GM12878 (cell line): ENCODE measurements at regions not wholly inside any gene's neighbourhood (a gene's known extent, or its start where the extent isn't known, plus 50 kb on each side); places are given as distances from the start of the nearest gene placed in this dataset.

Experiments used
- ATAC-seq: fragments of 200-7000 bp; cut with Tn5 transposase; 3 replicates; pipeline ENCODE4 v1.9.1; 2020; ENCODE audit warnings: mild to moderate bottlenecking, moderate library complexity
- BruUV-seq: library from RNA; stranded (reverse); fragments of 400-500 nt; replicated peaks from 2 replicates; lab custom pipeline; 2021; lab: Mats Ljungman, UMichigan
- CTCF ChIA-PET: fragments of 300-600 bp; sonication (Branson Sonifier 250); formaldehyde crosslinking; extraction: SDS; loops from one replicate; lab custom pipeline; 2021; ENCODE audit warnings: inconsistent platforms; lab: Yijun Ruan, JAX
- POLR2A ChIA-PET: fragments of 350-600 bp; formaldehyde crosslinking; extraction: SDS; loops from one replicate; lab custom pipeline; 2021; ENCODE audit warnings: inconsistent platforms; lab: Charles Lee
- RAD21 ChIA-PET: fragments of 300-600 bp; sonication (Branson Sonifier 250); formaldehyde crosslinking; loops from one replicate; lab custom pipeline; 2023; ENCODE audit warnings: antibody characterized with exemption; ENCODE audit not compliant: unreplicated experiment; lab: Charles Lee
- SMC1A ChIA-PET: fragments of 300-600 bp; sonication (Branson Sonifier 250); formaldehyde crosslinking; loops from one replicate; lab custom pipeline; 2023; ENCODE audit not compliant: unreplicated experiment, uncharacterized antibody; lab: Charles Lee
- DNase-seq: peaks from one replicate; pipeline ENCODE4 v3.0.0-alpha.2; 2011; ENCODE audit warnings: low read depth, low spot score
- FAIRE-seq: peaks from 3 replicates; lab custom pipeline; 2011; peaks lifted over from hg19 to GRCh38; lab: Jason Lieb, UNC
- H2AFZ ChIP-seq: 2 replicates; pipeline ENCODE4 v1.6.0; 2011; ENCODE audit warnings: low read depth, low read length, control low read depth; ENCODE audit not compliant: control insufficient read depth
- H3K27ac ChIP-seq: 2 replicates; pipeline ENCODE4 v1.5.1; 2011; ENCODE audit warnings: control low read depth; ENCODE audit not compliant: control insufficient read depth, insufficient read depth
- H3K27me3 ChIP-seq, 2 experiments: replicated peaks in 1 of 2; 2 replicates each; pipeline versions ENCODE4 v1.6.0 to v1.6.1; 2011; ENCODE audit warnings: low read length in 1 of 2; ENCODE audit not compliant: control insufficient read depth in 2 of 2, insufficient read depth in 2 of 2
- H3K36me3 ChIP-seq, 2 experiments: 2 replicates each; pipeline ENCODE4 v1.5.1; 2011; ENCODE audit warnings: low read length in 1 of 2; ENCODE audit not compliant: control insufficient read depth in 2 of 2, insufficient read depth in 2 of 2
- H3K4me1 ChIP-seq: 2 replicates; pipeline ENCODE4 v1.6.1; 2011; ENCODE audit warnings: mild to moderate bottlenecking, low read length, moderate library complexity, mixed read lengths; ENCODE audit not compliant: control insufficient read depth, insufficient read depth
- H3K4me2 ChIP-seq: 2 replicates; pipeline ENCODE4 v1.6.0; 2011; ENCODE audit warnings: control low read depth; ENCODE audit not compliant: control insufficient read depth, insufficient read depth
- H3K4me3 ChIP-seq: fragments of 200-600 bp; sonication (generic); 2 replicates; pipeline ENCODE4 v1.5.1; 2016
- H3K79me2 ChIP-seq: 2 replicates; pipeline ENCODE4 v1.6.0; 2011; ENCODE audit warnings: low read length; ENCODE audit not compliant: control insufficient read depth, insufficient read depth
- H3K9ac ChIP-seq: 2 replicates; pipeline ENCODE4 v1.8.0; 2011; ENCODE audit warnings: low read length, control low read depth, mixed read lengths; ENCODE audit not compliant: control insufficient read depth, insufficient read depth
- H3K9me3 ChIP-seq: replicated peaks from 3 replicates; pipeline ENCODE4 v1.5.1; 2011; ENCODE audit warnings: mild to moderate bottlenecking, low read length; ENCODE audit not compliant: control insufficient read depth, insufficient read depth
- H4K20me1 ChIP-seq: 2 replicates; pipeline ENCODE4 v1.6.0; 2011; ENCODE audit not compliant: control insufficient read depth, insufficient read depth
- BACH1 ChIP-seq: fragments of 450-650 bp; IDR thresholded peaks from 2 replicates; pipeline ENCODE4 v1.6.1; 2017; ENCODE audit warnings: mild to moderate bottlenecking, borderline replicate concordance
- ELK1 ChIP-seq: IDR thresholded peaks from 2 replicates; pipeline ENCODE4 v1.6.1; 2012; ENCODE audit warnings: low read depth, low read length, improper control_type of control experiment
- FOXK2 ChIP-seq: fragments of 450-650 bp; IDR thresholded peaks from 2 replicates; pipeline ENCODE4 v1.6.1; 2017; ENCODE audit warnings: mild to moderate bottlenecking, moderate library complexity
- RFX5 ChIP-seq: IDR thresholded peaks from 2 replicates; pipeline ENCODE4 v1.6.1; 2011; ENCODE audit warnings: low read depth, low read length, improper control_type of control experiment
- USF2 ChIP-seq: IDR thresholded peaks from 2 replicates; pipeline ENCODE4 v1.6.1; 2011; ENCODE audit warnings: low read depth, low read length, improper control_type of control experiment, borderline replicate concordance
- WGBS: methylation state at CpG from one replicate; pipeline ENCODE4 v1.1.6; 2016; ENCODE audit warnings: low lambda C conversion rate; ENCODE audit not compliant: insufficient replicate concordance, insufficient coverage; ENCODE audit errors: missing lambda C conversion rate; 5-methylcytosine and 5-hydroxymethylcytosine counted together
- in situ Hi-C: fragments of 300-500 bp; cut with MboI; formaldehyde crosslinking; loops from 9 replicates; pipeline ENCODE4 v1.14.3; 2018; ENCODE audit warnings: mixed read lengths
- intact Hi-C: fragments of 100-400 bp; cut with micrococcal nuclease; formaldehyde crosslinking; loops from one replicate; pipeline ENCODE4 v1.14.2; 2022; ENCODE audit not compliant: unreplicated experiment

GRCh38 chr14:53628261-53628660, 328.4 kb downstream of the BMP4 start (continued):
- TF ChIP-seq USF2 = no peak
- TF ChIP-seq ELK1 = no peak
- no peak for TF ChIP-seq BACH1

- POLR2A ChIA-PET = no interaction called here
Observed at GRCh38 chr14:53626761-53627160, 329.9 kb downstream of the BMP4 start.

More at GRCh38 chr14:53626761-53627160, 329.9 kb downstream of the BMP4 start:
- ATAC-seq (no peak), FAIRE-seq (no peak), DNase-seq (no peak)
- H3K9me3 ChIP-seq = no peaks in the 10 kb centered on the region
- H3K79me2 ChIP-seq = no peaks in the 10 kb centered on the region
- no peak overlapping the region for H3K27ac ChIP-seq
- no peaks in the 10 kb centered on the region for H3K36me3 ChIP-seq
- no peaks in the 10 kb centered on the region for H3K4me1 ChIP-seq
- in situ Hi-C loops (no loop called here), intact Hi-C loops (no loop called here)
- no TSS peak for BruUV-seq
- H3K9ac ChIP-seq = no peak overlapping the region
- H3K27me3 ChIP-seq = no peaks in the 10 kb centered on the region
- H3K4me3 ChIP-seq = no peak overlapping the region
- H4K20me1 ChIP-seq = no peaks in the 10 kb centered on the region
- TF ChIP-seq FOXK2 (no peak), RFX5 (no peak)
- ChIA-PET CTCF (no interaction called here), RAD21 (no interaction called here), SMC1A (no interaction called here)
- no peak overlapping the region for H2AFZ ChIP-seq
- 3% methylated on average over 2 of the region's 2 CpGs for WGBS
- no peak overlapping the region for H3K4me2 ChIP-seq
